SK-N-SH treated with all-trans-retinoic acid at 6 μM for 48 hours (cell line): ENCODE measurements at regions not wholly inside any gene's neighbourhood (a gene's known extent, or its start where the extent isn't known, plus 50 kb on each side); places are given as distances from the start of the nearest gene placed in this dataset.

ENCODE experiments used
- ATAC-seq: fragments of 200-7000 bp; cut with Tn5 transposase; 3 replicates; pipeline ENCODE4 v1.9.1; 2020; ENCODE audit warnings: mild to moderate bottlenecking, moderate library complexity
- ARNTL ChIP-seq: fragments of 450-650 bp; formaldehyde crosslinking; IDR thresholded peaks from 2 replicates; pipeline ENCODE4 v1.5.0; 2020; ENCODE audit warnings: low read depth, mild to moderate bottlenecking, moderate library complexity, borderline replicate concordance
- BACH2 ChIP-seq: fragments of 250-450 bp; sonication (Bioruptor Pico); IDR thresholded peaks from 2 replicates; pipeline ENCODE4 v1.9.0; 2021; ENCODE audit warnings: mild to moderate bottlenecking, borderline replicate concordance
- ESRRG ChIP-seq: fragments of 250-450 bp; sonication (Bioruptor Pico); IDR thresholded peaks from 2 replicates; pipeline ENCODE4 v1.6.1; 2021; ENCODE audit warnings: mild to moderate bottlenecking
- OSR1 ChIP-seq: fragments of 250-450 bp; sonication (Bioruptor Pico); IDR thresholded peaks from 2 replicates; pipeline ENCODE4 v1.8.0; 2022; ENCODE audit warnings: moderate library complexity, mild to moderate bottlenecking, inconsistent platforms
- PPARA ChIP-seq: fragments of 250-450 bp; sonication (Bioruptor Pico); IDR thresholded peaks from 2 replicates; pipeline ENCODE4 v1.5.0; 2020; ENCODE audit warnings: mild to moderate bottlenecking, borderline replicate concordance
- RARB ChIP-seq: fragments of 250-450 bp; sonication (Bioruptor Pico); IDR thresholded peaks from 2 replicates; pipeline ENCODE4 v1.8.0; 2021; ENCODE audit warnings: mild to moderate bottlenecking, moderate library complexity
- SNAI2 ChIP-seq: fragments of 250-450 bp; sonication (Bioruptor Pico); IDR thresholded peaks from 2 replicates; pipeline ENCODE4 v1.5.0; 2020; ENCODE audit warnings: mild to moderate bottlenecking, moderate library complexity
- TCF4 ChIP-seq: fragments of 250-450 bp; sonication (Bioruptor Pico); IDR thresholded peaks from 2 replicates; pipeline ENCODE4 v1.8.0; 2021; ENCODE audit warnings: mild to moderate bottlenecking, moderate library complexity, borderline replicate concordance
- ZC3H10 ChIP-seq: fragments of 250-450 bp; sonication (Bioruptor Pico); IDR thresholded peaks from 2 replicates; pipeline ENCODE4 v1.5.1; 2021; ENCODE audit warnings: mild to moderate bottlenecking, moderate library complexity
- ZFP3 ChIP-seq: fragments of 250-450 bp; sonication (Bioruptor Pico); IDR thresholded peaks from 2 replicates; pipeline ENCODE4 v1.5.0; 2020; ENCODE audit warnings: mild to moderate bottlenecking, moderate library complexity
- ZFP30 ChIP-seq: fragments of 450-650 bp; formaldehyde crosslinking; IDR thresholded peaks from 2 replicates; pipeline ENCODE4 v1.5.0; 2022; ENCODE audit warnings: mild to moderate bottlenecking, moderate library complexity
- ZNF70 ChIP-seq: fragments of 450-650 bp; formaldehyde crosslinking; IDR thresholded peaks from 2 replicates; pipeline ENCODE4 v1.5.0; 2020; ENCODE audit warnings: mild to moderate bottlenecking, moderate library complexity
- TF ChIP-seq, protein P1 (sequence below): fragments of 250-450 bp; sonication (Bioruptor Pico); IDR thresholded peaks from 2 replicates; pipeline ENCODE4 v1.5.1; 2021; ENCODE audit warnings: mild to moderate bottlenecking, moderate library complexity
- TF ChIP-seq, protein P2 (sequence below): fragments of 250-450 bp; sonication (Bioruptor Pico); IDR thresholded peaks from 2 replicates; pipeline ENCODE4 v1.5.1; 2020; ENCODE audit warnings: low read depth, mild to moderate bottlenecking, moderate library complexity
- TF ChIP-seq, protein P3 (sequence below): fragments of 250-450 bp; sonication (Bioruptor Pico); IDR thresholded peaks from 2 replicates; pipeline ENCODE4 v1.8.0; 2021; ENCODE audit warnings: low read depth, mild to moderate bottlenecking, moderate library complexity, borderline replicate concordance
- TF ChIP-seq, protein P4 (sequence below): fragments of 250-450 bp; sonication (Bioruptor Pico); IDR thresholded peaks from 2 replicates; pipeline ENCODE4 v1.8.0; 2020; ENCODE audit warnings: mild to moderate bottlenecking, moderate library complexity, borderline replicate concordance

DNA sequence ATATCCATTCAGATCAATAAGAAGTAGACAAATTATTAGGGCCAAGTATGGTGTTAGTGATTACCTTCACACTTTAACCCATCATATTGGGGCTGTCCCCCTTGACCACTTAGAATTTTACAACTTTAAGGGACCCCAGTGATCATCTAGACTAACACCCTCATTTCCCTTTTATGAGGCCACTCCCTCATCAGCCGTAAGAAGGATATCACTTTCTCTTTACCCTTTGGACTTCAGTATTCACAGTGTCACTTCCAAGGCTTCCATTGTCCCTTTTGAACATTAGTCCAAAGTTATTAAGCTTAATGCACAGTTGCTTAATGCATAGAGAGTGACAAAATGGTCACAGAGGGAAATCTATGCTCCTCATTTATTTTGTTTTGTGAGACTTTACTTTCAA is 172.4 kb upstream of the MPPED2 start (continued):
- TF ChIP-seq, protein P1, sequence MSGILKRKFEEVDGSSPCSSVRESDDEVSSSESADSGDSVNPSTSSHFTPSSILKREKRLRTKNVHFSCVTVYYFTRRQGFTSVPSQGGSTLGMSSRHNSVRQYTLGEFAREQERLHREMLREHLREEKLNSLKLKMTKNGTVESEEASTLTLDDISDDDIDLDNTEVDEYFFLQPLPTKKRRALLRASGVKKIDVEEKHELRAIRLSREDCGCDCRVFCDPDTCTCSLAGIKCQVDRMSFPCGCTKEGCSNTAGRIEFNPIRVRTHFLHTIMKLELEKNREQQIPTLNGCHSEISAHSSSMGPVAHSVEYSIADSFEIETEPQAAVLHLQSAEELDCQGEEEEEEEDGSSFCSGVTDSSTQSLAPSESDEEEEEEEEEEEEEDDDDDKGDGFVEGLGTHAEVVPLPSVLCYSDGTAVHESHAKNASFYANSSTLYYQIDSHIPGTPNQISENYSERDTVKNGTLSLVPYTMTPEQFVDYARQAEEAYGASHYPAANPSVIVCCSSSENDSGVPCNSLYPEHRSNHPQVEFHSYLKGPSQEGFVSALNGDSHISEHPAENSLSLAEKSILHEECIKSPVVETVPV (CRISPR knock-in tag), result no peak
- TF ChIP-seq, protein P2, sequence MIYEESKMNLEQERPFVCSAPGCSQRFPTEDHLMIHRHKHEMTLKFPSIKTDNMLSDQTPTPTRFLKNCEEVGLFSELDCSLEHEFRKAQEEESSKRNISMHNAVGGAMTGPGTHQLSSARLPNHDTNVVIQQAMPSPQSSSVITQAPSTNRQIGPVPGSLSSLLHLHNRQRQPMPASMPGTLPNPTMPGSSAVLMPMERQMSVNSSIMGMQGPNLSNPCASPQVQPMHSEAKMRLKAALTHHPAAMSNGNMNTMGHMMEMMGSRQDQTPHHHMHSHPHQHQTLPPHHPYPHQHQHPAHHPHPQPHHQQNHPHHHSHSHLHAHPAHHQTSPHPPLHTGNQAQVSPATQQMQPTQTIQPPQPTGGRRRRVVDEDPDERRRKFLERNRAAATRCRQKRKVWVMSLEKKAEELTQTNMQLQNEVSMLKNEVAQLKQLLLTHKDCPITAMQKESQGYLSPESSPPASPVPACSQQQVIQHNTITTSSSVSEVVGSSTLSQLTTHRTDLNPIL (CRISPR knock-in tag), result no peak
- TF ChIP-seq ZNF70 (CRISPR knock-in tag), result no peak
- TF ChIP-seq OSR1 (CRISPR knock-in tag), result no peak
- TF ChIP-seq ARNTL (CRISPR knock-in tag), result no peak
- TF ChIP-seq, protein P3, sequence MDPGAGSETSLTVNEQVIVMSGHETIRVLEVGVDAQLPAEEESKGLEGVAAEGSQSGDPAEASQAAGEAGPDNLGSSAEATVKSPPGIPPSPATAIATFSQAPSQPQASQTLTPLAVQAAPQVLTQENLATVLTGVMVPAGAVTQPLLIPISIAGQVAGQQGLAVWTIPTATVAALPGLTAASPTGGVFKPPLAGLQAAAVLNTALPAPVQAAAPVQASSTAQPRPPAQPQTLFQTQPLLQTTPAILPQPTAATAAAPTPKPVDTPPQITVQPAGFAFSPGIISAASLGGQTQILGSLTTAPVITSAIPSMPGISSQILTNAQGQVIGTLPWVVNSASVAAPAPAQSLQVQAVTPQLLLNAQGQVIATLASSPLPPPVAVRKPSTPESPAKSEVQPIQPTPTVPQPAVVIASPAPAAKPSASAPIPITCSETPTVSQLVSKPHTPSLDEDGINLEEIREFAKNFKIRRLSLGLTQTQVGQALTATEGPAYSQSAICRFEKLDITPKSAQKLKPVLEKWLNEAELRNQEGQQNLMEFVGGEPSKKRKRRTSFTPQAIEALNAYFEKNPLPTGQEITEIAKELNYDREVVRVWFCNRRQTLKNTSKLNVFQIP, result no peak
- no peak for TF ChIP-seq ZC3H10 (CRISPR knock-in tag)
- TF ChIP-seq, all 23 proteins: peak for 0

DNA sequence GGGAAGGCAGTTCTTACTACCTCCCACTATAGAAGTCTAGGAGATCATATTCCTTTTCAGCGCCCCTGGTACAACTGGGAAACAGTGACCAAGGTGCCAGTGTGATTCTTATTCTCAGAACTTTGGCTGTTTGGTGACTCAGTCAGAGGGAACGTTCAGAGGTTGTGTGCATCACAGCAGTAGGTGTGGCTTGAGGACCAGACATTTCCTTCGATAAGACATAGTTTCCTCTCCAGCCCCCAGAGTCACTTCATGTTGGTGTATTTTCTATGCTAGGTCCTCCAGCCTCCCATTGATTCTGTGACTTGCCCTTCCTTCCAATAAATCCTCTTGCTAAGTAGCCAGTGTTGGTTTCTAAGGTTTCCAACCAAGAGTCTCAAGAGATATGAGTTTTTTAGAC is 171.9 kb upstream of the MPPED2 start:
- TF ChIP-seq RARB (CRISPR knock-in tag) (no peak), ZFP30 (no peak), BACH2 (CRISPR knock-in tag) (no peak), ZC3H10 (CRISPR knock-in tag) (no peak), SNAI2 (CRISPR knock-in tag) (no peak), ZFP3 (CRISPR knock-in tag) (no peak), ARNTL (CRISPR knock-in tag) (no peak), PPARA (CRISPR knock-in tag) (no peak)
- TF ChIP-seq, protein P4, sequence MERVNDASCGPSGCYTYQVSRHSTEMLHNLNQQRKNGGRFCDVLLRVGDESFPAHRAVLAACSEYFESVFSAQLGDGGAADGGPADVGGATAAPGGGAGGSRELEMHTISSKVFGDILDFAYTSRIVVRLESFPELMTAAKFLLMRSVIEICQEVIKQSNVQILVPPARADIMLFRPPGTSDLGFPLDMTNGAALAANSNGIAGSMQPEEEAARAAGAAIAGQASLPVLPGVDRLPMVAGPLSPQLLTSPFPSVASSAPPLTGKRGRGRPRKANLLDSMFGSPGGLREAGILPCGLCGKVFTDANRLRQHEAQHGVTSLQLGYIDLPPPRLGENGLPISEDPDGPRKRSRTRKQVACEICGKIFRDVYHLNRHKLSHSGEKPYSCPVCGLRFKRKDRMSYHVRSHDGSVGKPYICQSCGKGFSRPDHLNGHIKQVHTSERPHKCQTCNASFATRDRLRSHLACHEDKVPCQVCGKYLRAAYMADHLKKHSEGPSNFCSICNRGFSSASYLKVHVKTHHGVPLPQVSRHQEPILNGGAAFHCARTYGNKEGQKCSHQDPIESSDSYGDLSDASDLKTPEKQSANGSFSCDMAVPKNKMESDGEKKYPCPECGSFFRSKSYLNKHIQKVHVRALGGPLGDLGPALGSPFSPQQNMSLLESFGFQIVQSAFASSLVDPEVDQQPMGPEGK (CRISPR knock-in tag), result no peak
- TF ChIP-seq, protein P1 (CRISPR knock-in tag), result no peak
- TF ChIP-seq, protein P2 (CRISPR knock-in tag), result no peak
- ATAC-seq, result no peak

DNA sequence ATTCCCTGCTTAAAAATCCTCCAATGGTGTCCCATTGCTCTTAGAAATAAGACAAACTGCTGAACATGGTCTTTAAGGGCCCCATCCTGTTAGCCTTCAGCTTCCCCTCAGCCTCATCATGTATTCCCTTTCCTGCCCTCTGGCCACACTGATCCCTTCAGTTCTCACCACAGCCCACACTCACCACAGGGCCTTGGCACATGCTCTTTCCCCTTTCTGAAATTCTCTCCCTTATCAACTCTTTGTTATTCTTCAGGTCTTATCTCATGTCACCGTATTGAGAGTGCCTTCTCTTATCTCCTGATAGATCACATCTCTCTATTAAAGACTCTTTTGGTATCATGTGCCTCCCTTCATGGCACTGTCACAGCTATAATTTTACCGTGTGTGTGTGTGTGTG is 167.8 kb upstream of the MPPED2 start:
- no peak for TF ChIP-seq ESRRG (CRISPR knock-in tag)
- no peak for TF ChIP-seq ZNF70 (CRISPR knock-in tag)
- no peak for TF ChIP-seq ZFP30
- TF ChIP-seq ARNTL (CRISPR knock-in tag), result no peak
- no peak for TF ChIP-seq ZC3H10 (CRISPR knock-in tag)
- TF ChIP-seq, protein P4 (CRISPR knock-in tag), result no peak
- TF ChIP-seq TCF4, result no peak
- ATAC-seq, result no peak
